OCI-LY3 (cell line): ENCODE measurements at regions not wholly inside any gene's neighbourhood (a gene's known extent, or its start where the extent isn't known, plus 50 kb on each side); places are given as distances from the start of the nearest gene placed in this dataset.

Experiments
- EZH2phosphoT487 ChIP-seq: fragments of 200-600 bp; shearing (Covaris generic); IDR thresholded peaks from 2 replicates; pipeline ENCODE4 v1.6.1; 2018; ENCODE audit warnings: antibody characterized with exemption, mixed run types, low read depth
- TF ChIP-seq, protein P1 (sequence below): fragments of 200-600, 300-600 bp; sonication (generic); IDR thresholded peaks from 2 replicates; pipeline ENCODE4 v1.5.1; 2014; ENCODE audit warnings: antibody characterized with exemption, low read length, low read depth

GRCh38 chr3:64974401-64974800 lies 286.6 kb upstream of the ADAMTS9 start:
- TF ChIP-seq, protein P1, sequence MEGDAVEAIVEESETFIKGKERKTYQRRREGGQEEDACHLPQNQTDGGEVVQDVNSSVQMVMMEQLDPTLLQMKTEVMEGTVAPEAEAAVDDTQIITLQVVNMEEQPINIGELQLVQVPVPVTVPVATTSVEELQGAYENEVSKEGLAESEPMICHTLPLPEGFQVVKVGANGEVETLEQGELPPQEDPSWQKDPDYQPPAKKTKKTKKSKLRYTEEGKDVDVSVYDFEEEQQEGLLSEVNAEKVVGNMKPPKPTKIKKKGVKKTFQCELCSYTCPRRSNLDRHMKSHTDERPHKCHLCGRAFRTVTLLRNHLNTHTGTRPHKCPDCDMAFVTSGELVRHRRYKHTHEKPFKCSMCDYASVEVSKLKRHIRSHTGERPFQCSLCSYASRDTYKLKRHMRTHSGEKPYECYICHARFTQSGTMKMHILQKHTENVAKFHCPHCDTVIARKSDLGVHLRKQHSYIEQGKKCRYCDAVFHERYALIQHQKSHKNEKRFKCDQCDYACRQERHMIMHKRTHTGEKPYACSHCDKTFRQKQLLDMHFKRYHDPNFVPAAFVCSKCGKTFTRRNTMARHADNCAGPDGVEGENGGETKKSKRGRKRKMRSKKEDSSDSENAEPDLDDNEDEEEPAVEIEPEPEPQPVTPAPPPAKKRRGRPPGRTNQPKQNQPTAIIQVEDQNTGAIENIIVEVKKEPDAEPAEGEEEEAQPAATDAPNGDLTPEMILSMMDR = no peak
- no peak for TF ChIP-seq EZH2phosphoT487
